Mesenchymal stem cell (in vitro differentiated cells and primary cell): ENCODE measurements at regions not wholly inside any gene's neighbourhood (a gene's known extent, or its start where the extent isn't known, plus 50 kb on each side); places are given as distances from the start of the nearest gene placed in this dataset.

Experiments
- DNase-seq: peaks from one replicate; pipeline ENCODE4 v3.0.0-alpha.2; 2013
- H2AFZ ChIP-seq: one replicate; pipeline ENCODE4 v1.6.1; 2013; ENCODE audit warnings: low read depth, mild to moderate bottlenecking, control low read depth, inconsistent platforms, low read length, moderate library complexity
- H2AK5ac ChIP-seq: 2 replicates; pipeline ENCODE4 v1.6.1; 2013; ENCODE audit warnings: low read length, moderate library complexity, mild to moderate bottlenecking, inconsistent platforms; ENCODE audit not compliant: severe bottlenecking
- H2BK120ac ChIP-seq: one replicate; pipeline ENCODE4 v1.6.1; 2013; ENCODE audit warnings: low read depth, mild to moderate bottlenecking, inconsistent platforms, low read length, moderate library complexity
- H2BK12ac ChIP-seq, 2 experiments: one replicate each; pipeline ENCODE4 v1.6.1; 2013; ENCODE audit warnings: inconsistent platforms in 2 of 2, low read length in 2 of 2, mild to moderate bottlenecking in 2 of 2, moderate library complexity in 2 of 2, control low read depth in 1 of 2
- H2BK15ac ChIP-seq: one replicate; pipeline ENCODE4 v1.6.1; 2013; ENCODE audit warnings: mild to moderate bottlenecking, low read depth, inconsistent platforms; ENCODE audit not compliant: poor library complexity, severe bottlenecking
- H2BK5ac ChIP-seq: 2 replicates; pipeline ENCODE4 v1.6.1; 2013; ENCODE audit warnings: low read depth, mild to moderate bottlenecking, low read length, control low read depth, inconsistent platforms; ENCODE audit not compliant: poor library complexity, severe bottlenecking
- H3K14ac ChIP-seq, 2 experiments: one replicate each; pipeline ENCODE4 v1.6.1; 2013; ENCODE audit warnings: inconsistent platforms in 2 of 2, low read length in 2 of 2, control low read depth in 1 of 2, mild to moderate bottlenecking in 1 of 2, moderate library complexity in 1 of 2
- H3K18ac ChIP-seq, 2 experiments: one replicate each; pipeline ENCODE4 v1.6.1; 2013; ENCODE audit warnings: inconsistent platforms in 2 of 2, low read length in 2 of 2, control low read depth in 1 of 2, low read depth in 1 of 2, mild to moderate bottlenecking in 1 of 2
- H3K23ac ChIP-seq, 2 experiments: one replicate each; pipeline ENCODE4 v1.6.1; 2013; ENCODE audit warnings: inconsistent platforms in 2 of 2, low read length in 2 of 2, mild to moderate bottlenecking in 2 of 2, moderate library complexity in 2 of 2, control low read depth in 1 of 2
- H3K27ac ChIP-seq: 2 replicates; pipeline ENCODE4 v1.5.1; 2013; ENCODE audit warnings: mild to moderate bottlenecking, moderate library complexity, low read length, control low read depth, inconsistent platforms; ENCODE audit not compliant: poor library complexity, severe bottlenecking
- H3K27me3 ChIP-seq, 2 experiments: 2 replicates each; pipeline versions ENCODE4 v1.6.1 to v1.7.0; 2013; ENCODE audit warnings: low read length in 2 of 2, mild to moderate bottlenecking in 2 of 2, moderate library complexity in 2 of 2, control low read depth in 1 of 2, inconsistent platforms in 1 of 2; ENCODE audit not compliant: control insufficient read depth in 1 of 2, insufficient read depth in 1 of 2
- H3K36me3 ChIP-seq, 2 experiments: 2 replicates each; pipeline versions ENCODE4 v1.6.1 to v1.7.0; 2013; ENCODE audit warnings: low read length in 2 of 2, control low read depth in 1 of 2, inconsistent platforms in 1 of 2, low read depth in 1 of 2, mild to moderate bottlenecking in 1 of 2; ENCODE audit not compliant: insufficient read depth in 2 of 2, control insufficient read depth in 1 of 2
- H3K4ac ChIP-seq, 2 experiments: one replicate each; pipeline ENCODE4 v1.6.1; 2013; ENCODE audit warnings: inconsistent platforms in 2 of 2, low read length in 2 of 2, mild to moderate bottlenecking in 2 of 2, moderate library complexity in 2 of 2, control low read depth in 1 of 2, low read depth in 1 of 2
- H3K4me1 ChIP-seq: 2 replicates; pipeline ENCODE4 v1.6.1; 2013; ENCODE audit warnings: low read depth, low read length, control low read depth; ENCODE audit not compliant: control insufficient read depth, insufficient read depth
- H3K4me2 ChIP-seq: 2 replicates; pipeline ENCODE4 v1.6.1; 2013; ENCODE audit warnings: low read length, mild to moderate bottlenecking, inconsistent platforms; ENCODE audit not compliant: poor library complexity, severe bottlenecking
- H3K4me3 ChIP-seq, 2 experiments: 2 replicates each; pipeline versions ENCODE4 v1.5.1 to v1.7.0; 2013; ENCODE audit warnings: low read length in 2 of 2, mild to moderate bottlenecking in 2 of 2, control low read depth in 1 of 2, low read depth in 1 of 2; ENCODE audit not compliant: insufficient read depth in 1 of 2
- H3K79me1 ChIP-seq: replicated peaks from 2 replicates; pipeline ENCODE4 v1.6.1; 2013; ENCODE audit warnings: mild to moderate bottlenecking, control low read depth, low read length, inconsistent platforms; ENCODE audit not compliant: poor library complexity, severe bottlenecking
- H3K9ac ChIP-seq: 2 replicates; pipeline ENCODE4 v1.7.0; 2013; ENCODE audit warnings: mild to moderate bottlenecking, low read length, moderate library complexity
- H3K9me3 ChIP-seq: 2 replicates; pipeline ENCODE4 v1.7.0; 2013; ENCODE audit warnings: mild to moderate bottlenecking, low read length; ENCODE audit not compliant: control insufficient read depth
- H4K8ac ChIP-seq: one replicate; pipeline ENCODE4 v1.6.1; 2013; ENCODE audit warnings: inconsistent platforms, mild to moderate bottlenecking, low read length, moderate library complexity
- H4K91ac ChIP-seq: one replicate; pipeline ENCODE4 v1.6.1; 2013; ENCODE audit warnings: mild to moderate bottlenecking, low read length, inconsistent platforms
- WGBS: methylation state at CpG from one replicate; pipeline ENCODE4 v1.1.7; 2013; ENCODE audit warnings: mixed read lengths; 5-methylcytosine and 5-hydroxymethylcytosine counted together

- H3K4me3 ChIP-seq = no peak overlapping the region
- WGBS = 73% methylated on average over 7 of the region's 7 CpGs
Measured at GRCh38 chr19:29393915-29394460, 131.8 kb upstream of the VSTM2B start.

GRCh38 chr19:29395111-29395733 lies 130.6 kb upstream of the VSTM2B start:
- Histone ChIP-seq H3K9ac (no peak overlapping the region), H3K4me2 (no peak overlapping the region), H4K8ac (no peak overlapping the region), H3K27me3 (peaks cover 0 to 9% of the 10 kb centered on the region in 2 experiments), H2BK5ac (no peak overlapping the region), H2BK12ac (no peak overlapping the region), H3K18ac (no peak overlapping the region), H2AFZ (no peak overlapping the region), H3K9me3 (peaks cover 4% of the 10 kb centered on the region), H3K27ac (no peak overlapping the region), H2BK15ac (no peak overlapping the region), H3K79me1 (no peaks in the 10 kb centered on the region), H3K4ac (no peak overlapping the region), H3K4me3 (no peak overlapping the region), H3K23ac (no peak overlapping the region), H2AK5ac (no peak overlapping the region), H2BK120ac (no peak overlapping the region), H4K91ac (no peak overlapping the region), H3K4me1 (no peaks in the 10 kb centered on the region), H3K36me3 (no peaks in the 10 kb centered on the region), H3K14ac (no peak overlapping the region)
- DNase-seq = no peak
- WGBS = 83% methylated on average over 10 of the region's 13 CpGs

More at GRCh38 chr19:29393915-29394460, 131.8 kb upstream of the VSTM2B start:
- H2BK12ac ChIP-seq = no peak overlapping the region
- H2BK15ac ChIP-seq = no peak overlapping the region
- H3K9me3 ChIP-seq = peaks cover 4% of the 10 kb centered on the region
- no peak overlapping the region for H3K4me2 ChIP-seq
- no peak overlapping the region for H2AK5ac ChIP-seq
- no peaks in the 10 kb centered on the region for H3K79me1 ChIP-seq
- H3K4me1 ChIP-seq = no peaks in the 10 kb centered on the region
- no peak overlapping the region for H2BK120ac ChIP-seq
- no peak overlapping the region for H2AFZ ChIP-seq
- no peaks in the 10 kb centered on the region for H3K36me3 ChIP-seq
- H3K23ac ChIP-seq = no peak overlapping the region
- no peak overlapping the region for H3K18ac ChIP-seq
- H2BK5ac ChIP-seq = no peak overlapping the region
- no peak overlapping the region for H3K9ac ChIP-seq
- no peak for DNase-seq
- peaks cover 0 to 7% of the 10 kb centered on the region in 2 experiments for H3K27me3 ChIP-seq
- no peak overlapping the region for H3K14ac ChIP-seq
- no peak overlapping the region for H3K4ac ChIP-seq
- no peak overlapping the region for H4K8ac ChIP-seq
- no peak overlapping the region for H3K27ac ChIP-seq
- no peak overlapping the region for H4K91ac ChIP-seq

- WGBS = 88% methylated on average over 4 of the region's 4 CpGs
- Histone ChIP-seq H3K23ac (no peak overlapping the region), H3K9me3 (peaks cover 4% of the 10 kb centered on the region), H4K8ac (no peak overlapping the region), H2BK15ac (no peak overlapping the region), H2AFZ (no peak overlapping the region), H2AK5ac (no peak overlapping the region), H3K4ac (no peak overlapping the region), H3K27ac (no peak overlapping the region), H3K27me3 (peaks cover 0 to 12% of the 10 kb centered on the region in 2 experiments), H3K14ac (no peak overlapping the region), H4K91ac (no peak overlapping the region), H2BK120ac (no peak overlapping the region), H3K9ac (no peak overlapping the region), H3K18ac (no peak overlapping the region), H2BK12ac (no peak overlapping the region), H3K79me1 (no peaks in the 10 kb centered on the region), H3K4me1 (no peaks in the 10 kb centered on the region), H2BK5ac (no peak overlapping the region), H3K36me3 (no peaks in the 10 kb centered on the region), H3K4me2 (no peak overlapping the region), H3K4me3 (no peak overlapping the region)
- no peak for DNase-seq
Measured at GRCh38 chr19:29395734-29396414, 129.9 kb upstream of the VSTM2B start.

GRCh38 chr19:29396925-29397324 lies 128.9 kb upstream of the VSTM2B start:
- Histone ChIP-seq H4K91ac (no peak overlapping the region), H3K4me3 (no peak overlapping the region), H3K14ac (no peak overlapping the region), H3K79me1 (no peaks in the 10 kb centered on the region), H3K23ac (no peak overlapping the region), H2BK5ac (no peak overlapping the region), H2BK15ac (no peak overlapping the region), H2BK12ac (no peak overlapping the region), H2AK5ac (no peak overlapping the region), H3K4me1 (no peaks in the 10 kb centered on the region), H3K4me2 (no peak overlapping the region), H3K9ac (no peak overlapping the region), H3K4ac (no peak overlapping the region), H4K8ac (no peak overlapping the region), H3K9me3 (peaks cover under 1% of the 10 kb centered on the region), H2BK120ac (no peak overlapping the region), H3K36me3 (no peaks in the 10 kb centered on the region), H2AFZ (no peak overlapping the region), H3K27ac (no peak overlapping the region), H3K18ac (no peak overlapping the region), H3K27me3 (peaks cover 0 to 17% of the 10 kb centered on the region in 2 experiments)
- WGBS = 9% methylated on average over 2 of the region's 2 CpGs
- no peak for DNase-seq
